ENCODE measurements at regions not wholly inside any gene's neighbourhood (a gene's known extent, or its start where the extent isn't known, plus 50 kb on each side); places are given as distances from the start of the nearest gene placed in this dataset.
"Not testable (repeated sequence)": the region's sequence is repeated elsewhere in the genome, so short reads cannot be mapped to it uniquely, and the experiment has no call there.

DNA sequence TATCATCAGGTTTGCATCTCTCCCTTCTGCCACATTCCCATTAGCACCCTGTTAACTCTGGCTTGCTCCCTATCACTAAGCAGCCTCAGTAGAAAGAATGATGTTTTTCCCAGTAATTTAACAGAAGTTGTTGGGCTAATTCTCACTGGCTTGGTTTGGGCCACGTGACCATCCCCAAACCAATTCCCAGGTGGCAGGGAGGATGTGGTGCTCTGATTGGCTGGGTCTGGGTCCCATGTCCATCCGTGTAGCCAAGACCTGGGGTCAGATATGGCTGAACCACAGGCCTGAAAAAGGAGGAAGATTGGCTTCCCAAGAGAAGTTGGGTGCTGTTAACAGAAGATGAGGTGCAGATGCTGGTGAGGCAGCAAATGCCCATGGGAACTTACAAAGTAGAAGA, 122.0 kb downstream of the BOD1 start:
- DNase-seq = no peak

DNA sequence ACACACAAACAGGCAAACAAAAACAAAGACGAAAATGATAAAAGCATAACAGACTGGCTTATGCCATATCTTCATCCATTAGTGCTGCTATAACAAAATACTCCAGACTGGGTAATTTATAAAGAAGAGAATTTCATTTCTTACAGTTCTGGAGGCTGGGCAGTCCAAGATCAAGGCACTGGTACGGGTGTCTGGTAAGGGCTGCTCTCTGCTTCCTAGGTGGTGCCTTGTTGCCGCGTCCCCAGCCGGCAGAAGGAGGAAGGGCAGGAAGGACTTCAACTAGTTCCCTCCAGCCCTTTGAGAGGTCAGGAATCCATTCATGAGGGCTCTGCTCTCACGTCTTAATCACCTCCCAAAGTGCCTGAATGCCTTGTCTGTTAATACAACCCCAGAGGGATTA, 122.6 kb downstream of the BOD1 start:
- no peak for DNase-seq

DNA sequence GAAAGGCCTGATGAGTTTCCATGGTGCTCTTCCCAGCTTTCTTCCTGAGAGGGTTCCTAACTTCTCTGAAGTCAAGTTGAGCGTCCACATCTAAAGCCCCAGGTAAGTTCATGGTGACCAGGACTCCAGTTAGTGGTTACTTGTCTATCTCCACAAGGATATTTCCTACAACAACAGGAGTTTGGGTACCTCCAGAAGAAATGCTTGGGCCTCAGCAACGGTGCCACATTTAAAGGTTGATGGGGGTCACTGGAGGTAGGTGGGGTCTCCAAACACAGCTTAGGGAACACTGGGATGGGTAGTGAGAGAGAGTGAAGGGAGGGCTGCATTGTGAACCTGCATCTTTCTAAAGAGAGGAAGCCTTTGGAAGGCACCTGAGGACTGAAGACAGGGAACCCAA, 123.4 kb downstream of the BOD1 start:
- no peak for DNase-seq

DNA sequence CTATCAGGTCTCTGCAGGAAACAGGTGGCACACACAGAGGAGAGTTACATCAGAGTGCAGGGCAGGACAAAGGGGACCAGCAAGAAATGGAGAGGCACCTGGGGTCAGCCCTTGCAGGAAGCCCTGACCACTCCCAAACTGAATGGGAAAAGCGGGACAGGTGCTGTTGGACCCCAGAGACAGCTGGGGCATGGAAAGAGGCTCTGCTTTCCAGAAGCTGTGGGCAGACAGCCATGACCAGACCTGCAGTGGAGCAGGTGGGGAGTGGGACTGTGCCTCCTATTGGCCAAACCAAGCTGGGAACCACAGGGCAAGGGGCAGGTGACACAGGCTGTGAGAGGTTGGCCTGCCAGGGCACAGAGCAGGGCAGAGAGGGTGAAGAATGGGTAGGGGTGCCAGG, 125.8 kb downstream of the BOD1 start:
- DNase-seq = no peak

DNA sequence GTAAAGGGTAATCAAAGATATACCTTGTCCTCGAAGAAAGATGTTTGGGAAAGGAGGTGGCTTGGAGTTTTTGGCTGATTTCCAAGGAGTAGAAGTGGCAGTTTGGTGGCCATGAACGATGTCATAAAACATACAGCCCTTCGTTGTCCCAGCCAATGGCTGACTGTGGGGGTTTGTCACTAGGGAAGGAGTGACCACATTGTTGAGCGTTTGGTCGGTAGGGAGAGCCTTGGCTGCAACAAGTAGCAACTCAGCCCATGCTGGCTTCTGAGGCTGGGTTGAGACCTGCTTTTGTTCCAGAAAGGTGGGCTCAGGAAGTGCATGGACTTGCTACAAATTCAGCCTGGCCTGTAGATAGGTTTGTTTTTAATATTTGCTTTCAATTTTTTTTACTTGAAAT, 128.3 kb downstream of the BOD1 start:
- DNase-seq = no peak

DNA sequence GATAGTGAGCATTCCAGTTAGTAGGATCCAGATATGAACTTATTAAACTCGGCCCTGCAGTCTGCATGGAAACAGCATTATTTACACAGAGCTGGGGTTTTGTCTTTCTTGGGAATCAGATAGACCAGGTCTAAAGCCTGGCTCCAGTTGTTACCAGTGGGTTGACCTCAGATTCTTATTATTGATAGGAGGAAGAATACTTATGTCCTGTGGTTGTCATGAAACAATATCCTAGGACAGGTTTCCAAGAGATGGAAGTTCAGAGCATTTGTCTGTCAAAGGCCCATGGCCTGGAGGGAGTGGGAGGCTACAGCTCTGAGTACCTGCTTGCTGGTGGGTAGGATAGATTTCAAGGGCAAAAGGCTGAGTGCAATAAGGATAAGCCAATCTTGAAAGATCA, 129.2 kb downstream of the BOD1 start:
- no peak for DNase-seq

DNA sequence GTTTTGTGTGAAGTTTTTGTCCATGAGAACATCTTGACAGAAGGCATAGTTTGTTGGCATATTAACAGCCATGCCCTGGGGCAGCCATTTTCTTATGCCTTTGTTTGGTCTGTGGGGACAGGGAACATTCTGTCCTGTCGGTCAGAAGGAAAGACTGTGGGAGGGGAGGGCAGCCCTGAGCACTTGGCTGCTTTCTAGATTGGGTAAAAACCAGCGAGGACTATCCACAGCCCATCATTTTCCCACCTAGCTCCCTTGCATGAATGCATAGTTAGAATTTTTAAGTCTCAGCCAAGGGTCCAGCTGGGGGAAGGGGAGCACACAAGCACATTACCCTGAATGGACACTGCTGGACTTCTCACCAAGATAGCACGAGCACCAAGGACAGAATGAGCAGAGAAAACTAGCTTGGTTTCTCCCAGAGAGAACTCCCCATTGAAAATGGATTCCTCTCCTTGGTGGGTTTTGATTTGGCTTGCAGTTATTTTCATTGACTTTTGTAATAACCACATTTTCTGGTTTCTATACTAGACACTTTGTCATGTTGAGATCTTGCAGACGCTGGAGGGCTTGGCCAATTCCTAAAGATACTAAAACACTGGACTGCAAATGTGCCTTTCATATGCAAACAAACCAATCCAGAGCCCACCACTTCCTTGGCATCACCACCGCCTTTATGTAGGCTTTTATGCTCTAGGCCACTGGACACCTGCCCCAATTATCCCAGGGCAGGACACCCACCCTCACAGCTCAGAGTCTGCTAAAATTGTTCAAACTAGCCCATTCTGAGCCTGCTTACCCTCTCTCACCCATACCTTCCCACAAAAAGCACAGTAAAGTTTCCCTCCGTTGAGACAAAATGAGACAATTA, 129.9 kb downstream of the BOD1 start:
- DNase-seq = no peak

GRCh38 chr5:173484569-173484968, 131.9 kb downstream of the BOD1 start:
- no peak for DNase-seq

- not testable (repeated sequence) for DNase-seq
Measured at GRCh38 chr5:173483599-173483998, 132.9 kb downstream of the BOD1 start.

GRCh38 chr5:173483160-173483559, 133.3 kb downstream of the BOD1 start:
- DNase-seq = no peak

GRCh38 chr5:173481821-173482220, 134.6 kb downstream of the BOD1 start:
- no peak for DNase-seq

- DNase-seq = no peak
Measured at GRCh38 chr5:173480896-173481295, 135.6 kb downstream of the BOD1 start.

DNA sequence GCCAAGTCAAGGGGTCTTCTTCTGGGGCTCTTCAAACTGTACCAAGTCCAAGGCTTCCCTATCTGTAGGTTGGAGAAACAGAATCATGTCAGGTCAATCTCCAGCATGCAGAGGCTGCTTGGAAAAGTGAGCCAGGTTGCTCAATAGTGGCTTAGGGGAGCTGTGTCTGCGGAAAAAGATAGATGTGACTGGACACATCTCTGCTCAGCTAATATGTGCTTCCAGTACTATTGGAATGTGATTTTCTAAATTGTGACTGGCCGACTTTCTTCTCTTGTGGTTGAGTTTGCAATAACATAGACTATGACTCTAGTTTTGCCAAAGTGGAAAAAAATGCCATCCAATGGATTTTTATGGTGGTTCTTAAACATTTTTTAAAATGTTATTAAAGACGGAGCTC, 136.7 kb downstream of the BOD1 start:
- DNase-seq = no peak

GRCh38 chr5:173477345-173478040, 139.0 kb downstream of the BOD1 start:
- no peak for DNase-seq

- DNase-seq = no peak
Measured at GRCh38 chr5:173475780-173476179, 140.7 kb downstream of the BOD1 start.

DNA sequence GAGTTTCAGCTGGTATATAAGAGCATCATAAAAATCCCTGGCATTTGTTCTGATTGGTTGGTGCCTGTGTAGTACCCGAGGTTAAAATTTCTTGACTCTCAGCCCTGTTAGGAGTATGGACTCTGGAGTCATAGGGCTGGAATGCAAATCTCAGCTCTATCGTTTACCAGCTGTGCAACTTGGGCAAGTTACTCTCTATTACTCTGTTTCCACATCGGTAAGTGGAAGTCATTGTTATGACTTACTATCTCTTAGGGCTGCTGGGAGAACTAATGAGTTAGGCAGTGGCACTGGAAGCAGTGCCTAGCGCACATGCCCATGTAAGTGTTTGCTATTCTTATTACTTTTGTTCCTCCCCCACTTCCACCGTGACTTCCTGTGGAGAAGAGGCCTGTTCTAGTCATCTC, 141.6 kb downstream of the BOD1 start:
- no peak for DNase-seq

- DNase-seq = no peak
Measured at GRCh38 chr5:173473288-173473687, 143.2 kb downstream of the BOD1 start.

DNA sequence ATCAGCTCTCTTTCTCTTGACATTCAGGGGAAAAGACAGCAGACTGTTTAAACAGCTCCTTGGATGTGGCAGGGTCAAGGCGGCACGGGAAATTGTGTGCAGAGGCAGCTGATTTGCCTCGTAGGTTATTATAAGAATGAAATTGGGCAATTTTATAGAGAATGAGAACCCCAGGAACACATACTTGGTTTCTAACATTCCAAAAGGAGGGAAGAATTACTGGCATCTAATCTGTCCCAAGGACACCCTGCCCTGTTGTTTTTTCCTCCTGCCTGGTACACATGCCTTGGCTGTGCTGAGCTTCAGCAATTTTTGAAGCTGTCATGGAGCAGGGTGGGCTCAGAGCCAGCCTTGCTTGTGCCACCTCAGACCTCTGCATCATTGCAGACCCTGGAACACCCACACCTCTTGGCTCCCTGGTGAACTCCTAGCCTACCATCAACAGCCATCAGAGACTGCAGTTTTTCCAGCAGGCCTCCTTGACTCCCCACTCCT, 143.6 kb downstream of the BOD1 start:
- no peak for DNase-seq

- DNase-seq = no peak
Measured at GRCh38 chr5:173472164-173472563, 143.9 kb upstream of the STC2 start.

GRCh38 chr5:173468821-173469251, 140.6 kb upstream of the STC2 start:
- no peak for DNase-seq

- no peak for DNase-seq
Measured at GRCh38 chr5:173466227-173466626, 138.0 kb upstream of the STC2 start.

DNA sequence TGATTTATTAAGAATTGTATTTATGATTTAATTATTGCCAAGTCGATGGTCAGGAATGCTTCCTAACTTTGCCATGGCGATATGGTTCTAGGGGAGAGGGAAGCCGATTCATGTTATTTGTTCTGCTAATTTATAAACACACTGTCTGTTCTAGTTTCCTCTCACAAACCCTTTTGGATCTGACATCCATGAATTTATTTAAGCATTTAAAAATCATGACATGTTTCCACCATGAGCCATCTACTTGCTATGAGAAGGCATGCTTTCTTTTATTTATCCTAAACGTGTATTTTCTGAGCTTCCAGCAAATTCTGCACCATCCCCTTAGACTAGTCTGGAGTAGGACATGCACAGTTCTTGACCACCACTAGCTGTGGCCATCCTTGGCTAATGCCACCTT, 136.6 kb upstream of the STC2 start:
- no peak for DNase-seq

GRCh38 chr5:173463207-173463606, 135.0 kb upstream of the STC2 start:
- DNase-seq = no peak
